Suprapubic skin (tissue), 4 donors: ENCODE measurements at regions not wholly inside any gene's neighbourhood (a gene's known extent, or its start where the extent isn't known, plus 50 kb on each side); places are given as distances from the start of the nearest gene placed in this dataset.

Source experiments
- DNase-seq, 2 donors: peaks; one replicate each; pipeline ENCODE4 v3.0.0-alpha.2; 2019; ENCODE audit warnings: low spot score in 2 of 2
- H3K27ac ChIP-seq: fragments of 200-600 bp; sonication (generic); one replicate; pipeline ENCODE4 v1.5.1; 2019
- H3K27me3 ChIP-seq: fragments of 200-600 bp; sonication (generic); one replicate; pipeline ENCODE4 v1.5.1; 2019
- H3K36me3 ChIP-seq: fragments of 200-600 bp; sonication (generic); one replicate; pipeline ENCODE4 v1.5.1; 2019
- H3K4me1 ChIP-seq: fragments of 200-600 bp; sonication (generic); one replicate; pipeline ENCODE4 v1.5.1; 2019
- H3K4me3 ChIP-seq: fragments of 200-600 bp; sonication (generic); one replicate; pipeline ENCODE4 v1.5.1; 2019; ENCODE audit warnings: mild to moderate bottlenecking
- H3K9me3 ChIP-seq: fragments of 200-600 bp; sonication (generic); one replicate; pipeline ENCODE4 v1.5.1; 2019
- EP300 ChIP-seq: sonication (generic); formaldehyde crosslinking; IDR thresholded peaks from one replicate; pipeline ENCODE4 v1.6.1; 2017; ENCODE audit warnings: antibody characterized with exemption
- POLR2A ChIP-seq, 2 donors: fragments of 450-650 bp; IDR thresholded peaks; one replicate each; pipeline ENCODE4 v1.6.1; 2017; ENCODE audit warnings: antibody characterized with exemption in 2 of 2, mild to moderate bottlenecking in 2 of 2, moderate library complexity in 2 of 2
- POLR2AphosphoS5 ChIP-seq, 3 donors: sonication (generic); formaldehyde crosslinking; IDR thresholded peaks; one replicate each; pipeline ENCODE4 v1.6.1; 2017; ENCODE audit warnings: antibody characterized with exemption in 3 of 3
- WGBS: methylation state at CpG from one replicate; pipeline ENCODE4 v1.1.5; 2018; 5-methylcytosine and 5-hydroxymethylcytosine counted together
- TF ChIP-seq, protein P1 (sequence below), 2 donors: fragments of 200-600 bp in 1 of 2; fragments of 450-650 bp in 1 of 2; sonication (generic) in 1 of 2; IDR thresholded peaks; one replicate each; pipeline ENCODE4 v1.5.1; 2016 to 2019; ENCODE audit warnings: antibody characterized with exemption in 2 of 2, mild to moderate bottlenecking in 1 of 2, moderate library complexity in 1 of 2

DNA sequence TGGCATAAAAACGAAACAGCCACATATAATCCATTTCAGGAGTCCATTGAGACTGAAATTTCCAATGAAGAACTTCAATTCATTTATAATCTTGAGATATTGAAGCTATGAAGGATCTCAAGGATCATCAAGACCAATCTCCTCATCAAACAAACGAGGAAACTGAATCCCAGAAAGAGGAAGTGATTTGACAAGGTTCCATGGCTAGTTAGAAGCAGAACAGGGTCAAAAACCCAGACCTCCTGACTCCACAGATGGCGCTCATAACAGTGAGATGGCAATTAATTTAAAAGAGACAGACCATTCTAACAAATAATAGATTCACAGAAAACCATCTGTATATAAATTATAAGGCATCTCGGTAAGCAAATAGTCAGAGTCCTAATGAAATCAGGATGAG, 229.7 kb downstream of the KCTD12 start:
- TF ChIP-seq POLR2A (IDR thresholded peaks at IDR 0.05): no peak
- no peak for TF ChIP-seq POLR2AphosphoS5 (IDR thresholded peaks at IDR 0.05)
- TF ChIP-seq, protein P1, sequence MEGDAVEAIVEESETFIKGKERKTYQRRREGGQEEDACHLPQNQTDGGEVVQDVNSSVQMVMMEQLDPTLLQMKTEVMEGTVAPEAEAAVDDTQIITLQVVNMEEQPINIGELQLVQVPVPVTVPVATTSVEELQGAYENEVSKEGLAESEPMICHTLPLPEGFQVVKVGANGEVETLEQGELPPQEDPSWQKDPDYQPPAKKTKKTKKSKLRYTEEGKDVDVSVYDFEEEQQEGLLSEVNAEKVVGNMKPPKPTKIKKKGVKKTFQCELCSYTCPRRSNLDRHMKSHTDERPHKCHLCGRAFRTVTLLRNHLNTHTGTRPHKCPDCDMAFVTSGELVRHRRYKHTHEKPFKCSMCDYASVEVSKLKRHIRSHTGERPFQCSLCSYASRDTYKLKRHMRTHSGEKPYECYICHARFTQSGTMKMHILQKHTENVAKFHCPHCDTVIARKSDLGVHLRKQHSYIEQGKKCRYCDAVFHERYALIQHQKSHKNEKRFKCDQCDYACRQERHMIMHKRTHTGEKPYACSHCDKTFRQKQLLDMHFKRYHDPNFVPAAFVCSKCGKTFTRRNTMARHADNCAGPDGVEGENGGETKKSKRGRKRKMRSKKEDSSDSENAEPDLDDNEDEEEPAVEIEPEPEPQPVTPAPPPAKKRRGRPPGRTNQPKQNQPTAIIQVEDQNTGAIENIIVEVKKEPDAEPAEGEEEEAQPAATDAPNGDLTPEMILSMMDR (IDR thresholded peaks at IDR 0.05): no peak
- TF ChIP-seq EP300: no peak
- Histone ChIP-seq H3K9me3 (no peaks in the 10 kb centered on the region), H3K4me1 (no peaks in the 10 kb centered on the region), H3K4me3 (no peak overlapping the region), H3K27ac (no peak overlapping the region), H3K27me3 (no peaks in the 10 kb centered on the region), H3K36me3 (no peaks in the 10 kb centered on the region)
- 78% methylated on average over 4 of the region's 4 CpGs for WGBS
- no peak for DNase-seq

DNA sequence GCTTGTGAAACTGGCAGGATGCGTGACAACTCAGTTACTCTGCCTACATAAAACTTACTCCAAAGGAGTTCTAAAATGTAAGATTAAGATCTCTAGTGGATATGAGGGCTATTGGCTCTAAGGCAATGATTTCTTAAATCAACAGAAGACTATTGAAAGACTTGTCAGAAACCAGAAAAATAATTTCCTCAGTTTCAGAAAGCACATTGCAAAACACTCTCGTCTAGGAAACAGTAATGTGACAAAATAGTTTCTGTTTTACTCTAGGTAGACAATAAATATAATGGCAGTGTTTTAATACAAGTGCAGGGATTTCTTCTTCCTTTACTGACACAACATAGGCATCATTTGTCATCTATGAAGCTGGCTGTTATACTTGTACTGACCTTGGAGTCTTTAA, 230.1 kb downstream of the KCTD12 start:
- Histone ChIP-seq H3K4me1 (no peaks in the 10 kb centered on the region), H3K36me3 (no peaks in the 10 kb centered on the region), H3K9me3 (no peaks in the 10 kb centered on the region), H3K4me3 (no peak overlapping the region), H3K27ac (no peak overlapping the region), H3K27me3 (no peaks in the 10 kb centered on the region)
- TF ChIP-seq POLR2A (IDR thresholded peaks at IDR 0.05) (no peak), POLR2AphosphoS5 (IDR thresholded peaks at IDR 0.05) (no peak)
- WGBS: 66% methylated on average over 2 of the region's 2 CpGs
- no peak for DNase-seq

DNA sequence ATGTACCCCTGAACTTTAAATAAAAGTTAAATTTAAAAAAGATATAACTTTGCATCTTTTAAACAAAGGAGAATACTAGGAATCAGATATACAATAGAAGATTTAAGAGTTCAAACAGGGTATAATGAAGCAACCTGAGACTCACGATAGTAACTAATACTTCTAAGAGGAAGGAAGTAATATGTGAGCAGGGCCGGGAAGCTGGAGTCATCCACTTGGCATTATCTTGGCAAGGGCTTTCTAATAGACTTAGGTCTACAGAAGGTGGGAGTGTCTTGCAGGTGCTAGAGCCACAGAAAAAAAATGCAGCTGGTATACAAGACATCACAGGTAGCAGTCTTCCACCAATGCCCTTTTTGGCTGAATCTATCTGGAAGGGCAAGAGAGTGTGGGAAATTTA, 231.9 kb downstream of the KCTD12 start:
- DNase-seq: no peak
- Histone ChIP-seq H3K27ac (no peak overlapping the region), H3K36me3 (no peaks in the 10 kb centered on the region), H3K4me3 (no peak overlapping the region), H3K4me1 (no peaks in the 10 kb centered on the region), H3K27me3 (no peaks in the 10 kb centered on the region), H3K9me3 (no peaks in the 10 kb centered on the region)
- TF ChIP-seq EP300 (no peak), POLR2A (IDR thresholded peaks at IDR 0.05) (no peak), POLR2AphosphoS5 (IDR thresholded peaks at IDR 0.05) (no peak)
- TF ChIP-seq, protein P1 (IDR thresholded peaks at IDR 0.05): no peak
- WGBS: 66% methylated on average over 2 of the region's 2 CpGs

DNA sequence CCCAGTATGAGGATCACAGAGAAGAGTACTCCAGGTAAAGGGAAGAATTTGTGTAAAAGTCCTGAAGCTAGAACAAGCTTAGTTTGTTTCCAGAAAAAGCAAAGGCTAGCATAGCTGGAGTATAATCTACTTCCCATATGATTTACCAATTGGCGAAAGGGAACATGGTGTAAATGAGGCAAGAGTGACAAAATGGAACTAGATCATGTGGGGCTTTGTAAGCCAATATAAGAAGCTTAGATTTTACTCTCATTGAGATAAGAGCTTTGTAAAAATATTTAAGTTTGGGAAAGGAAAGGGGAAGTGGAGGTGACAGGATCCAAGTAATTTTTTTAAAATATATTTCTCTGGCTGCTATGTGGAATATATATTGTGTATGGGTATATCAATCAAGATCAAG, 234.9 kb downstream of the KCTD12 start:
- TF ChIP-seq POLR2A (IDR thresholded peaks at IDR 0.05) (no peak), EP300 (no peak), POLR2AphosphoS5 (IDR thresholded peaks at IDR 0.05) (no peak)
- TF ChIP-seq, protein P1 (IDR thresholded peaks at IDR 0.05): no peak
- H3K27me3 ChIP-seq: no peaks in the 10 kb centered on the region
- no peaks in the 10 kb centered on the region for H3K4me1 ChIP-seq
- no peaks in the 10 kb centered on the region for H3K9me3 ChIP-seq
- no peaks in the 10 kb centered on the region for H3K36me3 ChIP-seq
- 96% methylated on average over 1 of the region's 1 CpG for WGBS
- no peak overlapping the region for H3K27ac ChIP-seq
- DNase-seq: no peak
- no peak overlapping the region for H3K4me3 ChIP-seq

DNA sequence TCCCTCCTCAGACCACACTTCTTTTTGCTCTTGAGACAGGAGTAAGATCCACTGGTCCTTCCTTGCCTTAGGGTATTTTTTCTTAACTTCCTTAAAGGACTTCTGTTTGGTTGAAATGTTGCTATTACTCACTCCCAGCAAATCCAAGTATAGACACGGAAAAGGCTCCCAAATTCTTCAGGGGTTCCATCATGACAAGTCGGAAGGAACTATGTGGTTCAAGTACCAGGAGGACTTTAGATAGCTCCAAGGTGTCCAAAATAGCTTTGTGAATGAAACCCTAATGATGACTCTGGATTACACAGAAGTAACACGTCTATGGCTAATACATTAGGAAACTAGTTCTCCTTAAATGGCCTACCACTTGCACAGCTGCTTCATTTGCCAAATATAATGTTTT, 238.7 kb downstream of the KCTD12 start:
- 64% methylated on average over 3 of the region's 3 CpGs for WGBS
- DNase-seq: no peak
- H3K4me3 ChIP-seq: no peak overlapping the region
- TF ChIP-seq EP300 (no peak), POLR2AphosphoS5 (IDR thresholded peaks at IDR 0.05) (no peak), POLR2A (IDR thresholded peaks at IDR 0.05) (no peak)
- TF ChIP-seq, protein P1 (IDR thresholded peaks at IDR 0.05): no peak
- no peaks in the 10 kb centered on the region for H3K27me3 ChIP-seq
- no peaks in the 10 kb centered on the region for H3K36me3 ChIP-seq
- no peaks in the 10 kb centered on the region for H3K4me1 ChIP-seq
- no peaks in the 10 kb centered on the region for H3K9me3 ChIP-seq
- H3K27ac ChIP-seq: no peak overlapping the region

DNA sequence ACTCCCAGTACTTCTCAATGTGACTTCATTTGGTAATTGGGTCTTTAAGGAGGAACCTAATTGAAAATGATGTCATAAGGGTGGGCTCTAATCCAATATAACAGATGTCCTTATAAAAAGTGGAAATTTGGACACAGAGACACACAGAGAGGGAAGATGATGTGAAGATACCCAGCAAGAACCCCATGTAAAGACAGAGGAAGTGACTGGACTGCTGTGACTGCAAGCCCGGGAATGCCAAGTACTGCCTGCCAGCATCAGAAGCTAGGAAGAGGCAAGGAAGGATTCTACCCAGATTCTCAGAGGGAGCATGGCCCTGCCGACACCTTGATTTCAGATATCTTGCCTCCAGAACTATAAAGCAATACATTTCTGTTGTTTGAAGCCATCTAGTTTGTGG, 239.3 kb downstream of the KCTD12 start:
- no peak overlapping the region for H3K4me3 ChIP-seq

More for the DNA sequence above, 239.3 kb downstream of the KCTD12 start:
- TF ChIP-seq, protein P1 (IDR thresholded peaks at IDR 0.05): no peak
- TF ChIP-seq EP300 (no peak), POLR2AphosphoS5 (IDR thresholded peaks at IDR 0.05) (no peak), POLR2A (IDR thresholded peaks at IDR 0.05) (no peak)
- WGBS: 87% methylated on average over 2 of the region's 2 CpGs
- Histone ChIP-seq H3K27me3 (no peaks in the 10 kb centered on the region), H3K36me3 (no peaks in the 10 kb centered on the region), H3K27ac (no peak overlapping the region), H3K9me3 (no peaks in the 10 kb centered on the region), H3K4me1 (no peaks in the 10 kb centered on the region)
- no peak for DNase-seq
